Mucosa of descending colon (tissue), 3 donors: ENCODE measurements at regions not wholly inside any gene's neighbourhood (a gene's known extent, or its start where the extent isn't known, plus 50 kb on each side); places are given as distances from the start of the nearest gene placed in this dataset.

ENCODE experiments used
- ATAC-seq: fragments of 200-7000 bp; cut with Tn5 transposase; one replicate; pipeline ENCODE4 v1.9.1; 2020; ENCODE audit warnings: mild to moderate bottlenecking, moderate library complexity
- DNase-seq, 3 donors: peaks; one replicate each; pipeline ENCODE4 v3.0.0-alpha.2; 2020
- H3K36me3 ChIP-seq: fragments of 200-600 bp; one replicate; pipeline ENCODE4 v1.8.0; 2021; ENCODE audit warnings: low read depth, mild to moderate bottlenecking
- H3K4me1 ChIP-seq: fragments of 200-600 bp; one replicate; pipeline ENCODE4 v1.8.0; 2021; ENCODE audit warnings: low read depth, mild to moderate bottlenecking
- H3K4me3 ChIP-seq: fragments of 200-600 bp; one replicate; pipeline ENCODE4 v1.8.0; 2021; ENCODE audit warnings: mild to moderate bottlenecking
- H3K9me3 ChIP-seq: fragments of 200-600 bp; one replicate; pipeline ENCODE4 v1.8.0; 2021; ENCODE audit warnings: mild to moderate bottlenecking
- CTCF ChIP-seq: fragments of 200-600 bp; IDR thresholded peaks from one replicate; pipeline ENCODE4 v1.8.0; 2022; ENCODE audit warnings: antibody characterized with exemption, mild to moderate bottlenecking
- intact Hi-C, 2 donors: fragments of 100-400 bp; cut with DNase I in 1 of 2; cut with micrococcal nuclease in 1 of 2; formaldehyde crosslinking; loops; one replicate each; pipeline versions ENCODE4 v1.11.0 to v1.11.1; 2022; cut with DNase I, micrococcal nuclease
- donor health status: DM: no; HTN: no; CAD: no; lungs with moderate emphysema.
- donor health status: DM: no; HTN: no; CAD: no.
- donor health status: DM: no; HTN: yes; CAD: no.

- intact Hi-C loops, result no loop called here
- no peak for TF ChIP-seq CTCF
- DNase-seq (no peak), ATAC-seq (no peak)
- Histone ChIP-seq H3K36me3 (no peaks in the 10 kb centered on the region), H3K4me1 (no peaks in the 10 kb centered on the region), H3K9me3 (no peaks in the 10 kb centered on the region), H3K4me3 (no peak overlapping the region)
Measured at GRCh38 chrX:23598575-23598974, 68.7 kb upstream of the PRDX4 start.

GRCh38 chrX:23603501-23603900 lies 63.8 kb upstream of the PRDX4 start:
- no peak for DNase-seq
- ATAC-seq, result no peak
- TF ChIP-seq CTCF, result no peak
- Histone ChIP-seq H3K4me3 (no peak overlapping the region), H3K4me1 (no peaks in the 10 kb centered on the region), H3K36me3 (no peaks in the 10 kb centered on the region), H3K9me3 (no peaks in the 10 kb centered on the region)
- intact Hi-C loops, result no loop called here

GRCh38 chrX:23610495-23610894 lies 56.8 kb upstream of the PRDX4 start:
- no peaks in the 10 kb centered on the region for H3K36me3 ChIP-seq
- DNase-seq, result no peak
- no peak for TF ChIP-seq CTCF
- intact Hi-C loops, result no loop called here
- no peaks in the 10 kb centered on the region for H3K9me3 ChIP-seq
- H3K4me1 ChIP-seq, result no peaks in the 10 kb centered on the region
- no peak for ATAC-seq
- H3K4me3 ChIP-seq, result no peak overlapping the region

- ATAC-seq (no peak), DNase-seq (no peak)
- H3K4me3 ChIP-seq, result no peak overlapping the region
- intact Hi-C loops, result no loop called here
- TF ChIP-seq CTCF, result no peak
- no peaks in the 10 kb centered on the region for H3K36me3 ChIP-seq
- H3K9me3 ChIP-seq, result no peaks in the 10 kb centered on the region
- no peaks in the 10 kb centered on the region for H3K4me1 ChIP-seq
Measured at GRCh38 chrX:23612846-23613245, 54.4 kb upstream of the PRDX4 start.

- H3K36me3 ChIP-seq, result no peaks in the 10 kb centered on the region
- ATAC-seq (no peak), DNase-seq (no peak)
- H3K4me3 ChIP-seq, result no peak overlapping the region
- intact Hi-C loops, result no loop called here
- no peaks in the 10 kb centered on the region for H3K9me3 ChIP-seq
- H3K4me1 ChIP-seq, result no peaks in the 10 kb centered on the region
- no peak for TF ChIP-seq CTCF
Measured at GRCh38 chrX:23616361-23616760, 50.9 kb upstream of the PRDX4 start.
